Stimulated activated CD4-positive, alpha-beta T cell treated with anti-CD3 and anti-CD28 coated beads, Interleukin-12 subunit alpha, Interleukin-12 subunit beta, amount 100 ng/mL, for 24 hours (primary cell): ENCODE measurements at regions not wholly inside any gene's neighbourhood (a gene's known extent, or its start where the extent isn't known, plus 50 kb on each side); places are given as distances from the start of the nearest gene placed in this dataset.

Source experiments
- DNase-seq, 2 experiments: peaks; one replicate each; pipeline ENCODE4 v3.0.0-alpha.2; 2020; ENCODE audit warnings: low read depth in 2 of 2

- DNase-seq: no peak
Measured at GRCh38 chr17:73694491-73694890, 50.2 kb upstream of the SDK2 start.

DNA sequence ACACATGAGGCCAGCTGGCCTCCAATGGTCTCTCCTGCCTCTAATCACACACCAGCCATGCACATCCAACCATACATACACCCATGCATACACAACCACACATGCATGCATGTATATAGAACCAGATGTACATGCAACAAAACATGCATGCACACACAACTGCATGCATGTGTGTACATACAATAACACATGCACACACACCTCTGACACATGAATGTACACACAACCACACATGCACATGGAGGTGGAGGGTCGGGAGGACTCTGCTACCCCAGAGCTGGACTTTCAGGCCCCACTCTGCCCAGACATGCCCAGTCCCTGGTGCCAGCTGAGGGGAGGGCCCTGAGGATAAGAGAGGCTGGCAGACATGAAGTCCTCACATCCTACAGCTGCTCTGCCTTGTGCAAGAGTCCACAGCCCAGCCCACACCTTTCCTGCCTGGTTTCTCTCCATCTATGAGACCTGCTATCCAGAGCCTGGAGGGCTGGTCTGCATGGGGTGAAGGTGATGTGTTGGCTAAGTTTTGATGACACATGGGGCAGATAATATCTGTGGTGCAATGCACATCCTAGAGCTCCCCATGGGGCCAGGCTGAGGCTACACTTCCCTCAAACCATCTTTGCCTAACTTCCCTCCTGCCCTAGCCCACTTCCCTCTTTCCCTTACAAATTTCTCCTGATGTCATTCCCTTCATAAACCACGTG, 50.9 kb upstream of the SDK2 start:
- no peak for DNase-seq

GRCh38 chr17:73696251-73696650, 52.0 kb upstream of the SDK2 start:
- DNase-seq: no peak

GRCh38 chr17:73697872-73698271, 53.6 kb upstream of the SDK2 start:
- DNase-seq: no peak

- DNase-seq: no peak
Measured at GRCh38 chr17:73698966-73699365, 54.7 kb upstream of the SDK2 start.

DNA sequence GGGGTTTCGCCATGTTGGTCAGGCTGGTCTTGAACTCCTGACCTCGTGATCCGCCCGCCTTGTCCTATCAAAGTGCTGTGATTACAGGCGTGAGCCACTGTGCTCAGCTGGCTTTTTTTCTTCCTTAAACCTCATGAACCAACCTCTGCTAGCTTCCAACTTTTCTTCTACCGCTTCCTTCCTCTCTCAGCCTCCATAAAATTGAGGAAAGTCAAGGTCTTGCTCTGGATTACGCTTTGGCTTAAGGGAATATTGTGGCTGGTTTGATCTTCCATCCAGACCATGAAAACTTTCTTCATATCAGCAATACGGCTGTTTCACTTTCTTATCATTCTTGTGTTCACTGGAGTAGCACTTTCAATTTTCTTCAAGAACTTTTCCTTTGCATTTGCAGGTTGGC, 57.5 kb upstream of the SDK2 start:
- no peak for DNase-seq

GRCh38 chr17:73703192-73703591, 58.9 kb upstream of the SDK2 start:
- no peak for DNase-seq

- DNase-seq: no peak
Measured at GRCh38 chr17:73703917-73704316, 59.7 kb upstream of the SDK2 start.

GRCh38 chr17:73705594-73705993, 61.3 kb upstream of the SDK2 start:
- no peak for DNase-seq

GRCh38 chr17:73706428-73706827, 62.2 kb upstream of the SDK2 start:
- DNase-seq: no peak

DNA sequence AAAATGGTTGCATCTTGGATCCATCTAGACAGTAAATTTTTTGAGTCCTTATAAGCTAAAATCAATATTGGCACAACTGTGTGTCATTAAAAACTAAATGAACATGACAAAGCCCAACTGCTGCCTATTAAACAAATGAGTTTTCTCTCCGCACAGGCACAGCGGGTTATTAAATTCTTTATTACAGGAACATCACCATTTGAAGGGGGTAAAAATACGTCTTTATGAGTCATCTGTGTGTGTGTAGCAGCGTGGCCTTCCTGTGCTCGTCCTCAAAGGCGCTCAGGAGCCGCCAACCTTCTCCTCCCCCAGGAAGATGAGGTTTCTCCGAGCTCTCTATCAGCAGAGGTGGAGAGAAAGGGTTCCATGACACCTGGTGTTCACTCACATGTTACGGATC, 62.6 kb upstream of the SDK2 start:
- DNase-seq: no peak

- no peak for DNase-seq
Measured at GRCh38 chr17:73707358-73707757, 63.1 kb upstream of the SDK2 start.

DNA sequence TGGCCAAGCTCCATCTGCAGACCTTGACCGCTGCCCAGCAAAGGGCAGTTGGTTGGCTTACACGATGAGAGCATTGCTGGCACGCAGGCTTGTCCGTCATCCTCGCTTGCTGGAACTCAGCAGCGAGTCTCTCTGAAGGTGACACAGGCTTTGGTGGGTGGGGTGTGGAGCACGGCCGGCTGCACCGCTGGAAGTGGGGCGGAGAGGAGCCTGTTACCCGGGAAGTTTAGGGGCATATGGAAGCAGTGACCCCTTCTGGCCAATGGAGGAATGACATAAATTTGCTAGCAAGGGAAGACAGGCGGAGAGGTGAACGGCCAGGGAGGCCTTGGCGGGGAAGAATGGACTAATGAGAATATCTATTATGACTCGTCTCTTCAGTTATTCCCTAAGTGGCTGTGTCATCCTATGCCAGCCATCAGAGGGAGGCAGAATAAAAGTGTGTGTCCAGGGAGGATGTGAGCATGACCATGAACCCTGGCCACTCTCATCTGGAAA, 65.9 kb upstream of the SDK2 start:
- peak; percentile 45 to 63 for DNase-seq

GRCh38 chr17:73711184-73711583, 66.9 kb upstream of the SDK2 start:
- DNase-seq: no peak

- DNase-seq: no peak
Measured at GRCh38 chr17:73711916-73712315, 67.7 kb upstream of the SDK2 start.

GRCh38 chr17:73713136-73713535, 68.9 kb upstream of the SDK2 start:
- no peak for DNase-seq

DNA sequence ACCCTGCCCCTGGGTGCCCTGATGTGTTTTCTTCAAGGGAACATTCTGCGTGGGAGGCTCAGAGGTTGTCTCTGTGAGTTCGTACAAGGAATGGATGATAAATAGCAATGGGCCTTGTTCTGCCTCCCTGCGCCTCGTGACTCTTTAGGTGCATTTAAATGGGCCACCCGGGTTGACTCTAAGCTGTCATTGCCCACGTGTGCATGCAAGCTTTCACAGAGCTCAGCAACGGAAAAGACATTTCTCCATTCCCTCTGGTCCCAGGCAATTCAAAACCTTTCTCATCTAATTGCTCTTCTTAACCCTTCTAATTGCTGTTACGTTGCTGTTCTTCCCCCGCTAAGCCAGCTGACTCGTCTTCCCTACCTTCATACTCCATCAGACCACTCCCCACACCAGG, 71.5 kb upstream of the SDK2 start:
- DNase-seq: no peak

DNA sequence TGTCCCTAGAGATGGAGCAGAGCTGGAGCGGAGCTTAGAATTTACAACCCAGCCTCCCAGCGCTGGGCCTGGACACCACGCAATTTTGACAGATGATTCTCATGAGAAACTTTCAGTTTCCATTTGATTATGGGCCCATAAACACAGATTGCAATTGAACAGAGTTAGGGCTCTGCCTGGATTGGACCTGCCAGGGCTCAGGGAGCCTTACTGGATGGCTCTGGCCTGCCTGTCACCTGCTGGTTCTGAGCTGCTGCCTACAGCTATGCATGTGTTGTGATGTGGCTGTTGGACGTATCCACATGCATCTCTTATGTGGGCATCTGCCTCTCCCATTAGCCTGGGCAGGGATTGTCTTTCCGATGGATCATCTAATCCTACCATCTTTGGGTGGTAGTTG, 73.4 kb upstream of the SDK2 start:
- no peak for DNase-seq

DNA sequence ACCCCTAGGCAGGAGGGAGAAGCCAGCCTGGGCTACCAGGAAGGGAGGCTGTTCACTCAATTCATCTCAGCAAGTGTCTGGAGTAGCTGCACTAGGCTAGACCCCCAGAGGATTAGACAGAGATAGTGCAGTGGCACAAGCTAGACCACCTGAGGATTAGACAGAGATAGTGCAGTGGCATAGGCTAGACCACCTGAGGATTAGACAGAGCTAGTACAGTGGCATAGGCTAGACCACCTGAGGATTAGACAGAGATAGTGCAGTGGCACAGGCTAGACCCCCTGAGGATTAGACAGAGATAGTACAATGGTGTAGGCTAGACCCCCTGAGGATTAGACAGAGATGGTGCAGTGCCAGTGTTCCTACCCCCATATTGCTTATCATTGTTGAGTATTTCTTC, 74.1 kb upstream of the SDK2 start:
- DNase-seq: no peak

- DNase-seq: no peak
Measured at GRCh38 chr17:73718912-73719311, 74.7 kb upstream of the SDK2 start.

DNA sequence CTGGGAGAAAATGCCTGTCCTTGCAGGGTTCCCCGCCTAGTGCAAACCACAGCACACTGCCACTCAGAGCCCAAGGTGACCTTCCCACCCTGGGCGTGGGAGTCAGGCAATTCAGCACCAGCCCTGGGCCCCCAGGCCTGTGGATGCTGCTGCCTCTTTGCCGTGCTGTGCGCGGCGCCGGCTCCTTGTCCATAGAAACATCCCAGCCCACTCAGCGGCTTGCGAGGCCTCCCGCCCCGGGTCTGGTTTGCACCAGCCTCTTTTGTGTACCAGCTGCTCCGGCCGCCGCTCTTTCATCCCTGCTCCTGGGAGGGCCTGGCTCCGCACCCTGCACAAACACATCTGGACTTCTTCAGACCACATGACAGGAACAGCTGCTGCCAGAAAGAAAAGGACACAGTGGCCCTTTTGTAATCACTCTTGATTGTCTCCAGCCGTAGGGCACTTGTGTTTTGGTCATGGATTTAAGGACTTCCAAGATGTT, 75.4 kb upstream of the SDK2 start:
- no peak for DNase-seq

DNA sequence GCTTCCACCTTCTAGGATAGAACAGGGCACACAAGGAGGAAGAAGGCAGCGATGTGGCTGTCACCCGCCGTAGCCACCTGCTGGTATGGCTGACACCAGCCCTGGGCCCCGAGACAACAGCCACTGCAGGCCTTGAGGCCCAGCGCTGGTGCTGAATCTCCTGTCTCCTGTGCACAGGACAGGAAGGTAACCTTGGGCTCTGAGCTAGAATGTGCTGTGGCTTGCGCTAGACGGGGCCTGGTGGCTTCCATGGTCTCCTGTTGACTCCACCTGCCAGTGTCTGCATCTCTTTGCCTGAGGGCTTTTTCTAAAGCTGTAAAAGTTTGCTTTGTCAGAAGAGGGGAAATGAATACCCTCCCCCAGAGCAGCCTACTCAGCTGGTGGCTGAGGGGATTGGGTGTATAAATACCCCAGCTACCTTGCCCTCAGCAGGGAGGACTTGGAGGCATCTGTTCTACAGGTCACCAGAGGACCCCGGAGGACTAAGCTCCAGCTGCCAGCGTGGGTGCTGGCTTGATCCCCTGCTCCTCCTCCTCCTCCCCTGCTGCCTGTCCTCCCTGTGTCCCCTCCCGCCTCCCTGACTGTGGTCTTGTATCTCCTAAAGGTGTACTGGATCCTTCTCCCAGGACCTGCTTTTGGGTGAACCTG, 76.1 kb upstream of the SDK2 start:
- no peak for DNase-seq

- no peak for DNase-seq
Measured at GRCh38 chr17:73722165-73722564, 77.9 kb upstream of the SDK2 start.
